HG02571 (cell line): ENCODE measurements at regions not wholly inside any gene's neighbourhood (a gene's known extent, or its start where the extent isn't known, plus 50 kb on each side); places are given as distances from the start of the nearest gene placed in this dataset.
"Not testable (repeated sequence)": the region's sequence is repeated elsewhere in the genome, so short reads cannot be mapped to it uniquely, and the experiment has no call there.

Experiments
- ATAC-seq: cut with Tn5 transposase; IDR thresholded peaks from one replicate; pipeline ENCODE4 v1.9.1; 2021; ENCODE audit warnings: mild to moderate bottlenecking, moderate library complexity; ENCODE audit not compliant: unreplicated experiment

GRCh38 chr9:75718677-75719076 lies 171.8 kb upstream of the PCSK5 start:
- no peak for ATAC-seq

GRCh38 chr9:75728391-75728790 lies 162.1 kb upstream of the PCSK5 start:
- ATAC-seq = no peak

GRCh38 chr9:75734802-75735201 lies 155.7 kb upstream of the PCSK5 start:
- no peak for ATAC-seq

- ATAC-seq = no peak
Observed at GRCh38 chr9:75739884-75740611, 150.4 kb upstream of the PCSK5 start.

- ATAC-seq = no peak
Observed at GRCh38 chr9:75743855-75744254, 146.6 kb upstream of the PCSK5 start.

GRCh38 chr9:75754080-75754479 lies 136.4 kb upstream of the PCSK5 start:
- no peak for ATAC-seq

- ATAC-seq = no peak
Observed at GRCh38 chr9:75775166-75775565, 115.3 kb upstream of the PCSK5 start.

- ATAC-seq = no peak
Observed at GRCh38 chr9:75775966-75776691, 114.3 kb upstream of the PCSK5 start.

- ATAC-seq = no peak
Observed at GRCh38 chr9:75780185-75780584, 110.3 kb upstream of the PCSK5 start.

- ATAC-seq = no peak
Observed at GRCh38 chr9:75788006-75788634, 102.4 kb upstream of the PCSK5 start.

GRCh38 chr9:75797085-75797580 lies 93.3 kb upstream of the PCSK5 start:
- ATAC-seq = no peak

- ATAC-seq = no peak
Observed at GRCh38 chr9:75798505-75798904, 92.0 kb upstream of the PCSK5 start.

- no peak for ATAC-seq
Observed at GRCh38 chr9:75803130-75803529, 87.3 kb upstream of the PCSK5 start.

GRCh38 chr9:75810063-75810462 lies 80.4 kb upstream of the PCSK5 start:
- no peak for ATAC-seq

- no peak for ATAC-seq
Observed at GRCh38 chr9:75811692-75812091, 78.8 kb upstream of the PCSK5 start.

- no peak for ATAC-seq
Observed at GRCh38 chr9:75812141-75812540, 78.3 kb upstream of the PCSK5 start.

GRCh38 chr9:75814667-75815066 lies 75.8 kb upstream of the PCSK5 start:
- no peak for ATAC-seq

- not testable (repeated sequence) for ATAC-seq
Observed at GRCh38 chr9:75820471-75821115, 69.9 kb upstream of the PCSK5 start.

GRCh38 chr9:75823151-75823550 lies 67.3 kb upstream of the PCSK5 start:
- no peak for ATAC-seq

- ATAC-seq = no peak
Observed at GRCh38 chr9:75824816-75825568, 65.5 kb upstream of the PCSK5 start.

- ATAC-seq = no peak
Observed at GRCh38 chr9:75826314-75826713, 64.2 kb upstream of the PCSK5 start.
